Adrenal gland (tissue), 9 donors: ENCODE measurements at regions not wholly inside any gene's neighbourhood (a gene's known extent, or its start where the extent isn't known, plus 50 kb on each side); places are given as distances from the start of the nearest gene placed in this dataset.

Experiments
- DNase-seq, 7 donors: peaks; one replicate each; pipeline ENCODE4 v3.0.0-alpha.2; 2019 to 2020
- H3K27ac ChIP-seq, 5 donors: fragments of 200-600 bp; sonication (generic) in 4 of 5; 1 replicate in 3 of 5; 2 replicates in 2 of 5; pipeline versions ENCODE4 v1.5.1 to v1.8.0; 2016 to 2020; ENCODE audit warnings: mild to moderate bottlenecking in 1 of 5
- H3K27me3 ChIP-seq: fragments of 200-600 bp; 2 replicates; pipeline ENCODE4 v1.8.0; 2021
- H3K36me3 ChIP-seq, 2 donors: fragments of 200-600 bp; replicated peaks in 1 of 2; 1 replicate in 1 of 2; 2 replicates in 1 of 2; pipeline versions ENCODE4 v1.5.1 to v1.8.0; 2018 to 2022
- H3K4me1 ChIP-seq, 2 donors: fragments of 200-600 bp; replicated peaks in 1 of 2; 1 replicate in 1 of 2; 2 replicates in 1 of 2; pipeline versions ENCODE4 v1.5.1 to v1.8.0; 2018 to 2021
- H3K4me3 ChIP-seq, 4 donors: fragments of 200-600 bp; sonication (generic) in 3 of 4; one replicate each; pipeline ENCODE4 v1.5.1; 2016 to 2018
- H3K9me3 ChIP-seq, 3 donors: fragments of 200-600 bp; sonication (generic) in 1 of 3; replicated peaks in 1 of 3; 1 replicate in 2 of 3; 2 replicates in 1 of 3; pipeline versions ENCODE4 v1.5.1 to v1.8.0; 2016 to 2021
- CTCF ChIP-seq, 6 experiments: fragments of 450-650 bp in 4 of 6; fragments of 200-600 bp in 2 of 6; sonication (generic) in 1 of 6; IDR thresholded peaks; 1 replicate in 5 of 6; 2 replicates in 1 of 6; pipeline versions ENCODE4 v1.5.1 to v1.8.0; 2016 to 2021; ENCODE audit warnings: antibody characterized with exemption in 6 of 6, mild to moderate bottlenecking in 2 of 6, moderate library complexity in 1 of 6
- POLR2A ChIP-seq, 2 donors: fragments of 450-650 bp; IDR thresholded peaks; one replicate each; pipeline ENCODE4 v1.6.1; 2017; ENCODE audit warnings: antibody characterized with exemption in 2 of 2, mild to moderate bottlenecking in 2 of 2, moderate library complexity in 1 of 2
- WGBS, 4 donors: extraction: QIAGEN DNeasy Blood & Tissue Kit in 2 of 4; methylation state at CpG; one replicate each; pipeline versions ENCODE4 v1.1.5 to v1.1.7; 2013 to 2017; 5-methylcytosine and 5-hydroxymethylcytosine counted together
- intact Hi-C, 2 donors: fragments of 100-400 bp; cut with DNase I; formaldehyde crosslinking; loops; one replicate each; pipeline versions ENCODE4 v1.14.1 to v1.15.0; 2022 to 2023
- donor health status: healthy with polysubstance abuse.
- donor health status: Bipolar disorder and iron deficiency.
- donor health status: DM: yes; HTN: yes; CAD: no.
- donor health status: DM: no; HTN: no; CAD: no.
- donor health status: DM: no; HTN: no; CAD: no.

GRCh38 chr1:69195136-69195535 lies 372.6 kb upstream of the LRRC7 start:
- no peaks in the 10 kb centered on the region for H3K9me3 ChIP-seq
- no peaks in the 10 kb centered on the region for H3K36me3 ChIP-seq
- TF ChIP-seq POLR2A (IDR thresholded peaks at IDR 0.05) (no peak), CTCF (IDR thresholded peaks at IDR 0.05) (no peak)
- no peak overlapping the region for H3K4me3 ChIP-seq
- no peaks in the 10 kb centered on the region for H3K4me1 ChIP-seq
- no peak overlapping the region for H3K27ac ChIP-seq
- DNase-seq, result no peak
- no peaks in the 10 kb centered on the region for H3K27me3 ChIP-seq
- WGBS, 4 donors, result 62 to 68% (median 66%) methylated on average over 2 of the region's 2 CpGs
- intact Hi-C loops, result no loop called here

GRCh38 chr1:69196071-69196470 lies 371.7 kb upstream of the LRRC7 start:
- TF ChIP-seq CTCF (IDR thresholded peaks at IDR 0.05), result no peak
- Histone ChIP-seq H3K9me3 (no peaks in the 10 kb centered on the region), H3K27ac (no peak overlapping the region), H3K27me3 (no peaks in the 10 kb centered on the region), H3K4me1 (no peaks in the 10 kb centered on the region), H3K4me3 (no peak overlapping the region), H3K36me3 (no peaks in the 10 kb centered on the region)
- intact Hi-C loops, result no loop called here
- DNase-seq, result no peak
- WGBS, 4 donors, result 67 to 73% (median 70%) methylated on average over 3 of the region's 3 CpGs

GRCh38 chr1:69197816-69198215 lies 369.9 kb upstream of the LRRC7 start:
- Histone ChIP-seq H3K27ac (no peak overlapping the region), H3K9me3 (no peaks in the 10 kb centered on the region), H3K4me3 (no peak overlapping the region), H3K36me3 (no peaks in the 10 kb centered on the region), H3K4me1 (no peaks in the 10 kb centered on the region), H3K27me3 (no peaks in the 10 kb centered on the region)
- intact Hi-C loops, result no loop called here
- DNase-seq, result no peak
- WGBS, 4 donors, result 57 to 67% (median 64%) methylated on average over 3 of the region's 3 CpGs
- no peak for TF ChIP-seq POLR2A (IDR thresholded peaks at IDR 0.05)
- no peak for TF ChIP-seq CTCF (IDR thresholded peaks at IDR 0.05)

GRCh38 chr1:69201716-69202115 lies 366.0 kb upstream of the LRRC7 start:
- no peak for DNase-seq
- H3K9me3 ChIP-seq, result no peaks in the 10 kb centered on the region
- no peak overlapping the region for H3K27ac ChIP-seq
- intact Hi-C loops, result no loop called here
- TF ChIP-seq CTCF (IDR thresholded peaks at IDR 0.05), result no peak
- no peak for TF ChIP-seq POLR2A (IDR thresholded peaks at IDR 0.05)
- H3K4me3 ChIP-seq, result no peak overlapping the region
- H3K4me1 ChIP-seq, result no peaks in the 10 kb centered on the region
- WGBS, 4 donors, result 67 to 75% (median 71%) methylated on average over 3 of the region's 3 CpGs
- no peaks in the 10 kb centered on the region for H3K27me3 ChIP-seq
- H3K36me3 ChIP-seq, result no peaks in the 10 kb centered on the region
